RWPE2 (cell line): ENCODE measurements at regions not wholly inside any gene's neighbourhood (a gene's known extent, or its start where the extent isn't known, plus 50 kb on each side); places are given as distances from the start of the nearest gene placed in this dataset.
A peak's percentile ranks its signal among the peaks of the same experiment; 100 is the strongest.

Source experiments
- ATAC-seq: fragments of 200-7000 bp; cut with Tn5 transposase; 3 replicates; pipeline ENCODE4 v1.9.1; 2021; ENCODE audit warnings: low read depth
- DNase-seq: peaks from one replicate; pipeline ENCODE4 v3.0.0-alpha.2; 2020; ENCODE audit warnings: low spot score
- H3K27ac ChIP-seq: fragments of 450-650 bp; 2 replicates; pipeline ENCODE4 v1.5.1; 2017; ENCODE audit warnings: mild to moderate bottlenecking; ENCODE audit not compliant: poor library complexity, severe bottlenecking
- H3K27me3 ChIP-seq: fragments of 250-450 bp; sonication (Bioruptor Pico); 2 replicates; pipeline ENCODE4 v1.5.1; 2021; ENCODE audit warnings: mild to moderate bottlenecking, moderate library complexity; ENCODE audit not compliant: insufficient read depth, poor library complexity, severe bottlenecking
- H3K36me3 ChIP-seq: fragments of 250-450 bp; sonication (Bioruptor Pico); 2 replicates; pipeline ENCODE4 v1.5.1; 2020; ENCODE audit warnings: low read depth, mild to moderate bottlenecking, moderate library complexity
- H3K4me1 ChIP-seq: fragments of 250-450 bp; sonication (Bioruptor Pico); 2 replicates; pipeline ENCODE4 v1.5.1; 2021; ENCODE audit warnings: mild to moderate bottlenecking, moderate library complexity; ENCODE audit not compliant: insufficient read depth, poor library complexity, severe bottlenecking
- H3K4me3 ChIP-seq: fragments of 250-450 bp; sonication (Bioruptor Pico); 2 replicates; pipeline ENCODE4 v1.5.1; 2021; ENCODE audit warnings: mild to moderate bottlenecking, moderate library complexity; ENCODE audit not compliant: severe bottlenecking
- H3K9me3 ChIP-seq: fragments of 250-450 bp; sonication (Bioruptor Pico); 2 replicates; pipeline ENCODE4 v1.5.1; 2021; ENCODE audit warnings: mild to moderate bottlenecking, moderate library complexity; ENCODE audit not compliant: severe bottlenecking
- TF ChIP-seq, protein P1 (sequence below): fragments of 450-650 bp; IDR thresholded peaks from one replicate; pipeline ENCODE4 v1.5.1; 2017; ENCODE audit warnings: mild to moderate bottlenecking, moderate library complexity; ENCODE audit not compliant: poor library complexity, severe bottlenecking

DNA sequence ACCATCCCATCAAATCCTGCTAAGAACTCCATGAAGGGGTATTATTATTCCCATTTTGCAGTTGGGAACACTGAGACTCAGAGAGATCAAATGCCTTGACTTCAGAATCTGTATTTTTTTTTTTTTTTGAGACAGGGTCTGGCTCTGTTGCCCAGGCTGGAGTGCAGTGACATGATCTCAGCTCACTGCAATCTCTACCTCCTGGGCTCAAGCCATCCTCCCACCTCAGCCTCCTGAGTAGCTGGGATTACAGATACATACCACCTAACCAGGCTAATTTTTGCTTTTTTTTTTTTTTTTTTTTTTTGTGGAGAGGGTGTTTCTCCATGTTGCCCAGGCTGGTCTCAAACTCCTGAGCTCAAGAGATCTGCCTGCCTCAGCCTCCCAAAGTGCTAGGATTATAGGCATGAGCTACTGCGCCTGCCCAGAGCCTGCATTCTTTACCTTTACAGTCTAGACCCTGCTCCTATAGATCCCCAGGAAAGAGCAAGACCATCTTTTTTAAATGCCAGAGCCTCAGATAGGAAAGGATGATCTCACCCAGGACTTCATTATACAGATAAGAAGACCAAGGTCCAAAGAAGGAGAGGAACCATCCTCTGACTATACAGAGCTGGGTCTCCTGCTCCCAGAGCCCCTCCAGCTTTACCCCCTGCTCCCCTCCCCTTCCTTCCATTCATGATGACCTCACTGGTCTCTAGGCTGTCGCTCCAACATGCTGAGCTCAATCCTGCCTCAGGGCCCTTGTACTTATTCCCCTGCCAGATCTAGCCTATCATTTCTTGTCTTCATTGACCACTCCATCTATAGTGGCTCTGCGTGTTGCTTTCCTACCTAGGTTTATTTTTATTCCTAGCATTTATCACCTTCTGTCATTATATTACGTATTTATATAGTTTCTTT lies 138.6 kb downstream of the CEBPB start:
- Histone ChIP-seq H3K4me3 (no peak overlapping the region), H3K36me3 (no peaks in the 10 kb centered on the region), H3K27me3 (no peaks in the 10 kb centered on the region), H3K4me1 (peaks cover 39% of the 10 kb centered on the region), H3K27ac (no peak overlapping the region), H3K9me3 (no peaks in the 10 kb centered on the region)
- ATAC-seq (no peak), DNase-seq (peak; percentile 29)
- TF ChIP-seq, protein P1, sequence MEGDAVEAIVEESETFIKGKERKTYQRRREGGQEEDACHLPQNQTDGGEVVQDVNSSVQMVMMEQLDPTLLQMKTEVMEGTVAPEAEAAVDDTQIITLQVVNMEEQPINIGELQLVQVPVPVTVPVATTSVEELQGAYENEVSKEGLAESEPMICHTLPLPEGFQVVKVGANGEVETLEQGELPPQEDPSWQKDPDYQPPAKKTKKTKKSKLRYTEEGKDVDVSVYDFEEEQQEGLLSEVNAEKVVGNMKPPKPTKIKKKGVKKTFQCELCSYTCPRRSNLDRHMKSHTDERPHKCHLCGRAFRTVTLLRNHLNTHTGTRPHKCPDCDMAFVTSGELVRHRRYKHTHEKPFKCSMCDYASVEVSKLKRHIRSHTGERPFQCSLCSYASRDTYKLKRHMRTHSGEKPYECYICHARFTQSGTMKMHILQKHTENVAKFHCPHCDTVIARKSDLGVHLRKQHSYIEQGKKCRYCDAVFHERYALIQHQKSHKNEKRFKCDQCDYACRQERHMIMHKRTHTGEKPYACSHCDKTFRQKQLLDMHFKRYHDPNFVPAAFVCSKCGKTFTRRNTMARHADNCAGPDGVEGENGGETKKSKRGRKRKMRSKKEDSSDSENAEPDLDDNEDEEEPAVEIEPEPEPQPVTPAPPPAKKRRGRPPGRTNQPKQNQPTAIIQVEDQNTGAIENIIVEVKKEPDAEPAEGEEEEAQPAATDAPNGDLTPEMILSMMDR: no peak

DNA sequence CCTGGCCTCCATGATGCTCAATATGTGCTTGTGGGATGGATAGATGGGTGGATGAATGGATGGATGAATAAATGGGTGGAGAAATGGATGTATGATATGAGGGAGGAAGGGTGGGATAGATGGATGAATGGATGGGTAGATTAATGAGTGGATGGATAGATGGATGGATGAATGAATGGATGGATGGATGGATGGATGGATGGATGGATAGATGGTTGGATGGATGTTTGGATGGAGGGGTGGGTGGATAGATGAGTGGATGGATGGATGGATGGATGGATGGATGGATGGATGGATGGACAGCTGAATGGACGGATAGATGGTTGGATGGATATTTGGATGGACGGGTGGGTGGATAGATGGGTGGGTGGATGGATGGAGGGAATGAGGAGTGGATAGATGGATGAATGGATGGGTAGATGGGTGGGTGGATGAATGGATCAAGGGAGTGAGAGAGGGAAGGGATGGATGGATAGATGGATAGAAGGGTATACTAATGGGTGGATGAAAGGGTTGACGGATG lies 139.4 kb downstream of the CEBPB start:
- ATAC-seq (no peak), DNase-seq (peak; percentile 41)
- no peak overlapping the region for H3K27ac ChIP-seq
- H3K36me3 ChIP-seq: no peaks in the 10 kb centered on the region
- H3K4me3 ChIP-seq: no peak overlapping the region
- TF ChIP-seq, protein P1: no peak
- H3K4me1 ChIP-seq: peaks cover 46% of the 10 kb centered on the region
- H3K9me3 ChIP-seq: no peaks in the 10 kb centered on the region
- H3K27me3 ChIP-seq: no peaks in the 10 kb centered on the region

DNA sequence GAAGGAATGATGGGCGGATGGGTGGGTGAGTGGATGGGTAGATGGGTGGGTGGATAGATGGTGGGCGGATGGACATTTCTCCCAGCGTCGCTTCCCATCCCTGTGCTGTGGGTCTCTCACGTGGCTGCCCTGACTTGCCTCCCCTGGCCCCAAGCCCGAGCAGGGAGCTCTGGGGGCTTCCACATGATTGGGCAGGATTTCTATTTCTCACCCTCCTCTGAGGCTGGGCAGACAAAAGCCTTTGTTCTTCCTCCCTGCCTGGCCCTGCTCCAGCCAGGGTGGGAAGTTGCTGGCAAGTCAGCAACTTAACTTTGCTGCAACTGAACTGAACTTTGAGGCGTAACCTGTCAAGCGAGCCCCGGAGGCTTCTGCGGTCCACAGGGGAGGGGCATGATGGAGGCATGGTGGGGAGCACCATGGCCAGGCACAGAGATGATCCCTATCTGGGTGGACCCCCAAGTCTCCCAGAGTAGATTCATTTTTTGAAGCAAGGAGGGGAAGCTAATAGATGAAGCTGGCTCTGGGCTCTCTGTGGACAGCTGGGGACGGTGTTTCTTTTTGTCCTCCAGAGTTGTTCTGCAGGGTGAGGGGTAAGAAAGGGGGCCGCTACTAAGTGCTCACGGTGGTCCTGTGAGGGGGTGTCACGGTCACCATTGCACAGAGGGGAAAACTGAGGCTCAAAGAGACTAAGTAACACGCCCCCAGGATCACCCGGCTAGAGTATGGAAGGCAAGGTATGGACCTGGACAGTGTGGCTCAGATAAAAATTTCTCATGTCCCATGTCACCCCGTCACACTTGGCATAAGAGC lies 140.1 kb downstream of the CEBPB start:
- H3K27ac ChIP-seq: no peak overlapping the region
- ATAC-seq: no peak
- H3K27me3 ChIP-seq: no peaks in the 10 kb centered on the region
- peaks cover 48% of the 10 kb centered on the region for H3K4me1 ChIP-seq
- no peak overlapping the region for H3K4me3 ChIP-seq
- TF ChIP-seq, protein P1: no peak
- DNase-seq: peak; percentile 79
- H3K9me3 ChIP-seq: no peaks in the 10 kb centered on the region
- H3K36me3 ChIP-seq: no peaks in the 10 kb centered on the region

DNA sequence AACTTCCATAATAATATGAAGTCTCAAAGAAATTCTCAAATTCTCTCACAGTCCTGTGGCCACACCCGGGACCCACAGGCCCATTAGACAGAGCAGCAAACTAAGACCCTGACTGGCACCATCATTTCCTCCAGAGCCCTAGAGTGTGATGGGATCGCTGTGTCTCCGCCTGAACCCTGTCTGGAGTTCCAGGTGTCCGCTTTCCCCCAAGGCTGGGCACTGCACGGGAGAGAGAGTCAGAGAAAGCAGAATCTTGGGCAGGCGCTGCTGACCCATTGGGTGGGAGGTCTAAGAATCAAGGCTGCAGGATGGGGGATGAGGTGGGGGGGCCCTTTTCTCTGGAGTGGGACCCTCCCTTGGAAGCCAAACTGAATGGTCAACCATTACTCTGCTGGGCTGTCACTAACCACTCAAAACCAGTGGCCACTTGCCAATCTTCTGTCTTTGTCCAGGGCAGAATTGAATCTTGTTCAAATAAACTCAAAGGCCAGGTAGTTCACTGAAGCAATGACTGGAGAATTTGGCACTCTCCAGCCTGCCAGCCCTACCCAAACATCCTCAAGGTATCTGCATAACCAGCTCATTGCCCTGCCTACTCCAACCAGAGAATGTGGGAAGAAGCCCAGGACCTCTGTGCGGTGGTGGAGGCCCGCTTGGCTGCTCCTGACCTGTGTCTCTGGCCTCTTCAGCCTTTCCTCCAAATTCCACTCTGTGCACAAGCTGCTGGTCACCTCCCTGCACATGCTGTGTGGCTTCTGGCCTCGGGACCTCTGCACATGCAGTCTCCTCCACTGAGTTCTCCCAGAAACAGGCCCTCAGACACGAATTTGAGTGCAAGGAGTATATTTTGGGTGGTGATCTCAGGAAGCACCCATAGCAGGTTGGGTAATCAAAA lies 141.1 kb downstream of the CEBPB start:
- H3K27me3 ChIP-seq: no peaks in the 10 kb centered on the region
- DNase-seq (peak; percentile 77), ATAC-seq (peak; percentile 48)
- H3K4me3 ChIP-seq: no peak overlapping the region
- TF ChIP-seq, protein P1: no peak
- no peaks in the 10 kb centered on the region for H3K36me3 ChIP-seq
- no peaks in the 10 kb centered on the region for H3K9me3 ChIP-seq
- H3K27ac ChIP-seq: peak overlapping the region; percentile 10
- peaks cover 48% of the 10 kb centered on the region for H3K4me1 ChIP-seq
